Hepatocyte (in vitro differentiated cells): ENCODE measurements at regions not wholly inside any gene's neighbourhood (a gene's known extent, or its start where the extent isn't known, plus 50 kb on each side); places are given as distances from the start of the nearest gene placed in this dataset.

Experiments used
- CTCF ChIP-seq: fragments of 200-600 bp; sonication (generic); IDR thresholded peaks from 2 replicates; pipeline ENCODE4 v1.5.1; 2016; ENCODE audit warnings: antibody characterized with exemption, mild to moderate bottlenecking; ENCODE audit not compliant: poor library complexity
- EZH2phosphoT487 ChIP-seq: fragments of 200-600 bp; sonication (generic); IDR thresholded peaks from one replicate; pipeline ENCODE4 v1.6.1; 2018; ENCODE audit warnings: antibody characterized with exemption, mild to moderate bottlenecking, low read depth, moderate library complexity; ENCODE audit not compliant: unreplicated experiment, severe bottlenecking

GRCh38 chr14:27223906-27224305 is 626.1 kb upstream of the NOVA1 start:
- TF ChIP-seq CTCF, result no peak
- TF ChIP-seq EZH2phosphoT487, result no peak
